HG02981 (cell line): ENCODE measurements at regions not wholly inside any gene's neighbourhood (a gene's known extent, or its start where the extent isn't known, plus 50 kb on each side); places are given as distances from the start of the nearest gene placed in this dataset.
"Not testable (repeated sequence)": the region's sequence is repeated elsewhere in the genome, so short reads cannot be mapped to it uniquely, and the experiment has no call there.

ENCODE experiments used
- ATAC-seq: cut with Tn5 transposase; IDR thresholded peaks from one replicate; pipeline ENCODE4 v1.9.1; 2021; ENCODE audit warnings: mild to moderate bottlenecking, moderate library complexity; ENCODE audit not compliant: unreplicated experiment

DNA sequence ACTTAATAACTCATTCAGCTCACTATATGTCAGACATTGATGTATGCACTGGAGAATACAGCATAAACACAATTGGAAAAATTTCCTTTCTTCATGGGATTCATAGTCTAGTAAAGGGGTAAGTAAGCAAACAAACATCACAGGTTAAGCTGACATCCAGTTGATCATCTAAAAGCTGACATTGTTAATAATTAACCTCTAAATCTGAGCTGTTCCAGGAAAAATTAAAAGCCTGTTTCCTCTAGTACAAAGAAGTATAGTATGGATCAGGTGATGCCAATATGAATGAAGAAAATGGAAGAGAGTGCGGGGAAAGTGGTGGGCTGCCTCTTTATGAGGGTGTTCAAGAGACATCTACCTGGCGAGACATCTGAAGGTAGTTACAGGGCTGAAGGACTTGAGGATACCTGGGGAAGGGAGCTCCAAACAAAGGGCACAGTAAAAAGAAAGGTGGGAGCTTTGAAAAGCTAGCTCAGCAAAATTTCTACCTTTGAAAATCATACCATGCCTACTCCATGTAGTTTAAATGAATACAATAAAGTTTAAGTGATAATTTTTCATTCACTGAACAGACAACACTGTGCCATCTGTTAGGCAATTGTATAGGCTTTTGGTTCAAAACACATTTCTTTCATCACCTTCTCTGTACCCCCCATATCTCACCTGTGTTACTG is 619.3 kb downstream of the TRIB2 start:
- no peak for ATAC-seq

DNA sequence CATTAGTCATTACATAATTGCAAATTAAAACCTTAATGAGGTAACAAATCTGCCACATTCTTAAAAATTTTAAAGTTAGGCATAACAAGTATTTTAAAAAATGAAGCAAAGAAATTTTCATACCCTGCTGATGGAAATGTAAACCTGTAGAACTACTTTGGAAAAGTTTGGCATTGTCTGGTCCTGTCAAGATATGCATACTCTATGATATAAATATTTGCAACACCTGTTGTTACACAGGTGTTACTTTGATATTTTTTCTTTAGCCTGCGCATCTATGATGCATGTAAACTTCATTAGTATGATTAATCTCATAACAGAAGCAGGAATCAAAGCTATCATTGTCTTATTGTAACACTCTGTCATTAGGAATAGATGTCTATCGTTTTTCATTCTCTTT is 634.3 kb downstream of the TRIB2 start:
- ATAC-seq: no peak

DNA sequence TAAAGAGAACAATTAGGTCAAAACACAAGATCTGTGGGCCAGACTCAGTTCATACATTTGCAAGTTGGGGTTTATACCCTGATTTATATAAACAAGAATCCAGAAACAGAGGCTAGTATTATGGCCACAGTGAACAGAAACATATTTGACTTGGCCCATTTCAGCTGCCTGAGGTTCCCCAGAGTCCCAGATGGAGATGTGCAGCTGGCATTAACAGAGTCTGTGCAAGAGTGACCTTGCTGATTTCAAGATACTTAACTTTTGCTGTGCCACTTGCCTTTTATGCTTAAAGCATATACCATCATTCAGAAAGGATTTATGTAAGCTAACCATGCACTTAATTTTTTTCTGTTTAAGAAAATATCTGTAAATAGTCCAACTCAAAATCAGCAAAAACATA is 636.3 kb downstream of the TRIB2 start:
- no peak for ATAC-seq

DNA sequence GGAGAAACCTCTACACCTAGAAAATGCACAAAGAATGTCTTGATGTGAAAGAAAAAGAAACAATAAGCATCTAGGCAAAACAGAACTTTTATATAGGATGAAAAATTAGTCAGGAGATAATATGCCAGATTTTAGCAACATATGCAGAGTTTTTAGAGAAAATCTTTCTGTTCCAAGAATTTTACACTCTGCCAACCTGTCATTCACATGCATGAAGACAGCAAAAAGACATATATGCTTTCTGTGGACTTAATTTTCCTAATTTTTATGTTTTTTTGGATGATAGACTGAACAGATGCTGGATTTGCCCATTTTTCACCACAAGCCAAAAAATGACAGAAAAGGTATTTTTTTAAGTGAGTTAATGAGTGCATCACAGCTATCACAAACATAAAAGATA is 637.3 kb downstream of the TRIB2 start:
- ATAC-seq: no peak

DNA sequence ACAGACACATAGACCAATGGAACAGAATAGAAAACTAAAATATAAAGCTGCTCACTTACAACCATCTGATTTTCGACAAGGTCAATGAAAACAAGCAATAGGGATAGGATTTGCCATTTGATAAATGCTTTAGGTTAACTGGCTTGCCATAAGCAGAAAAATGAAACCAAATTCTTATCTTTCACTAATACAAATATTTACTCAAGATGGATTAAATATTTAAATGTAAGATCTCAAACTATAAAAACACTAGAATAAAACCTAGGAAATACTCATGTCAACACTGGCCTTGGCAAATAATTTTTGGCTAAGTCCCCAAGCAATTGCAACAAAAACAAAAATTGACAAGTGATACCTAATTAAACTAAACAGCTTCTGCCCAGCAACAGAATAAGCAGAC is 665.2 kb downstream of the TRIB2 start:
- ATAC-seq: not testable (repeated sequence)

DNA sequence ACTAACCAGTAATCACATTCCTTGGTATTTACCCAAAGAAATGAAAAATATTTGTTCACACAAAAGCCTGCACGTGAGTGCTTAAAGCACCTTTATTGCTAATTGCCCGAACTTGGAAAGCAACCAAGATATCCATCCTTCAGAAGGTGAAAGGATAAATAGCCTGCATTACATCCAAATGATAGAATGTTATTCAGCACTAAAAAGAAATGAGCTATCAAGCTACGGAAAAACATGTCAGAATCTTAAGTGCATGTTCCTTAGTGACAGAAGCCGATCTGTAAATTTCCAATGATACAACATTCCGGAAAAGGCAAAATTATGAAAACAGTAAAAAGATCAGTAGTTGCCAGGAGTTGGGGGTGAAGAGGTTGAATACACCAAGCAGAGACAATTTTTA is 672.4 kb downstream of the TRIB2 start:
- ATAC-seq: not testable (repeated sequence)

DNA sequence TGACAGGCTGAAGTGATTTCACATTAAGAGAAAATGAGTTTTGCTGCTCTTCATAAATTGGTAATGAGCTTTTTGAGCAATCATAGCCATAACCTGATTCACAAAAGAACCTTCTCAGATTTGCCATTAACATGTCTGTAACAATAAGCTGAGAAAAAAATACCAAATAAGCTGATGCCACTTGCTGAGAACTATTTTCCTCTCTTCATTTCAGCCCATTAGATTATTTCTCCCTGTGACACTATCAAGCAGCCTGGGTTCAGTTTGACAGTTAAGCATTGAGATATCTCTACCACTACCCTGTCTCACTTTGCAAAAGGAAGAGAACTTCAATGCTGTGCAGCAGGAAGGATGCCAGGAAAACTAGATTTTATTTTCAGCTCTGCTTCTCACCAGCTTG is 673.9 kb downstream of the TRIB2 start:
- no peak for ATAC-seq

DNA sequence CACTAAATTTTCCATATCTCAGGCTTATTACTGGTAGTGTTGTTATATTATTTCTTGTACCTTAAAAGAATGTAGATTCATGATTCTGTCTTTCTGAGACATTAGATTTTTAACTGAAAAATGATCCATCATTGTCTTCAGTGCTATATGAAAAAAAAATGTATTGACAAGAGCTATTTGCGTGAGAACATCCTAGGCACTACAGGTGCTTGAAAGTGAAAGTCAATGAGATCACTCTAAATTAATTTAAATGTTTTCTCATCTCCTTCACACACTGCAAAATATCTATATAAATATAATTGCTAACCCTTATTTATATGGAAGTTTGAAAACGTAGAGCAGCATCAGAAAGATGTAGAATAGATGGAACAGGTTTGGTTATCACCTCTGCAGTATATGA is 684.6 kb downstream of the TRIB2 start:
- ATAC-seq: no peak

DNA sequence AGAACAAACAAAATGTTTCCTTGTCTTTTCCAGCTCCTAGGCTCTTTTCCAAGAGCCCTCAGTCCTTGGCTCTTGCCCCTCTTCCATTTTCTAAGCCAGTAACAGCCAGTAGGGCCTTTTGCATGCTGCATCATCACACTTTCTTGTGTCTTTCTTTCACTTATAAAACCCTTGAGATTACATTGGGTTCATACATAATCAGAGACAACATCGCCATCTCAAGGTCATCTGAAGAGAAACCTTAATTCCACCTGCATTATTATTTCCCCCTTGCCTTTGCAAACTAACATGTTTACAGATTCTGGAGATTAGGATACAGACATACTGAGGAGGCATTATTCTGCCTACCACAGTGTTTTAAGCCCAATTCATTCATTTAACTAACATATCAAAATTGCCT is 697.3 kb downstream of the TRIB2 start:
- no peak for ATAC-seq

DNA sequence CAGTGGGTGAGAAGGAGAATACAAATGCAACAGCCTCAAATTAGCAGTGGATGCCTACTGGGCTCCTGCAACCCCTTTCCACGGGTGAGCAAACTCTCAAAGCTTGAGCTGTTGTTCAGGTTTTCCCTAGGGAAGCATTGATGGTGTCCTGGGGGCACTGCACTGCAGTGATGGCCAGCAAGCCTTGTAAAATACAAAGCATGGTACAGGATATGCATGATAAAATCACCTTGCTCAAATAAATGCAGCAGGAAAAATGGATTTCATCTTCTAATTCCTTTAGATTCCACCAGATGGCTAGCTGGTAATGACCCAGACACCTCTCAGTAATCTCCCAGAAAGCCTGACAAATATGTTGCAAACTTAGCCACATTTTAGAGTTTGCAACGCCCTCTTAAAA is 698.2 kb downstream of the TRIB2 start:
- no peak for ATAC-seq

DNA sequence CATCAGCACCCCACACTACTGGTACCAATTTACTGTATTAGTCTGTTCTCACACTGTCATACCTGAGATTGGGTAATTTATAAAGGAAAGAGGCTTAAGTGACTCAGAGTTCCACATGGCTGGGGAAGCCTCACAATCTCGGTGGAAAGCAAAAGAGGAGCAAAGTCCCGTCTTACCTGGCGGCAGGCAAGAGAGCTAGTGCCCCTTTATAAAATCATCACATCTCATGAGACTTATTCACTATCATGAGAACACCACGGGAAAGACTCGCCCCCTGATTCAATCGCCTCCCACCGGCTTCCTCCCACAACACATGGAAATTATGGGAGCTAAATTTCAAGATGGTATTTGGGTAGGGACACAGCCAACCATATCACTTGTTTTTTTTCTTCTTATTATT is 717.2 kb downstream of the TRIB2 start:
- no peak for ATAC-seq

DNA sequence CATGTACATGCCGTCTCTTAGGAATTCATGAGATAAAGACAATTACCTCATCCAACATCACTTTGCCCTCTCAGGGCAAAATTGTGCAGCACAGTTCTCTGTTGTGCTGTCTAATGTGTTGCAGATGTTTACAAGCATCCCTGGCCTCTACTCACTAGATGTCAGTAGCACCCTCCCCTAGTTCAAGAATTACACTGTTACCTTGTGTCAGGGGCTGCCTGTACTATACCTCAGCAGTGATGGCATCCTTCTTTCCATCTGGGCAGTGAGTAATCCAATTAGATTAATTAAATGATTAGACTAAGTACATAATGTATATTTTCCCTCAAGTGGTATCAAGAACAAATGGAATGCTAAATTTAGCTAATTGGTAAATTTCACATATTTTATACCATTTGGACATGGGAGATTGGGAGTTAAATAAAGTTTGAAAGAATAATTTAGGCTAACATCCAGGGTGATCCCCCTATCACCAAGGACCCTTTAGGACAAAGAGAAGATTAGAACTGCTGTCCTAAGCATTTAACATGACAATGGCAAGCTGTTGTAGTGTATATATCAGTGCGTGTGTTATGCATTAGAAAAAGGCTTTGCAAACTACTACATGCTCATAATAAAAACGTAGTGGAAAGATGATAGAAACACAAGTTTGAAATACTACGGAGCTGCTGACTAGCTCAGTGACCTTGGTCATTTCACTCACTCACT is 727.0 kb downstream of the TRIB2 start:
- ATAC-seq: peak; percentile 45

DNA sequence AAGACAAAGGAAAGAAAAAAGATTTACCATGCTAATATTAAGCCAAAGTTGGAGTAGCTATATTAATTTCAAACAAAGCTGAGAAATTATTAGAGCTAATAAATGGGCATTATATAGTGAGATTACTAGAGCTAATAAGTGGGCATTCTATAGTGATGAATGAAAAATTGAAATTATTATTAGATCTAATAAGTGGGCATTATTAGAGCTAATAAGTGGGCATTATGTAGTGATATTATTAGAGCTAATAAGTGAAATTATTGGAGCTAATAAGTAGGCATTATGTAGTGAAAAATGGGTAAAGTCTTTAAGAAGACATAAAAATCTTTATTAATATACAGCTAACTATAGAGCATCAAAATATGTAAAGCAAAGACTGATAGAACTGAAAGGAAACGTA is 745.7 kb downstream of the TRIB2 start:
- no peak for ATAC-seq

DNA sequence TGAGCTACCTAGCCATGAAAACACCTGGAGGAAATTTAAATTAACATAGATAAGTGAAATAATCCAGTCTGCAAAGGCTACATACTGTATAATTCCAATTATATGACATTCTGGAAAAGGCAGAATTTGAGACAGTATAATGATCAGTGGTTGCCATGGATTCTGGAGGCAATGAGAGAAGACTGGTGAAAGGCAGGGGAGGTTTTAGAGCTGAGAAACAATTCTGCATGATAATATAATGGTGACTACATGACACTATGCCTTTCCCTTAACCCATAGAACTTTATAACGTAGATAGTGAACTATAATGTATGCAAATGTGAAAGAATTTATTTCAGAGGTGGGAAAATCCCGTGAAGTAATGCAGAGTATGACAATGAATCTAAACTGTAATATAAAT is 749.3 kb downstream of the TRIB2 start:
- no peak for ATAC-seq

DNA sequence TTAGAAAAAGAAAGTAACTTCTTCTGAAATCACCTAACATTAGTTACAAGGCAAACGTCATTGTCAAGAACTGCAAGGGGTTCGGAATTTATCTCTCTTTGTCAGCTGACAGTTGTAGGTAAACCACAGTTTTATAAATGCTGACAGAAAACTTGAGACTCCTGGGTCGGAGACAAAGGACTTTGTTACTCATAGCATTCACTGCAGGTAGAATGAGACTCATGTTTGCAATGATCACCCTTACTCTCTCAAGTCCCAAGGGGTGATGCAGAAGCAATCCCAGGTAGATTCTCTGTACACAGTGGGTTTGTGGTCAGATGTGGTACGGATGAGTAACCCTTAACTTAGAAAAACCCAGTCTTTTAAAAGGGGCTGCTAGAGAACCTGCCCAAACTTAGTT is 757.8 kb downstream of the TRIB2 start:
- no peak for ATAC-seq

DNA sequence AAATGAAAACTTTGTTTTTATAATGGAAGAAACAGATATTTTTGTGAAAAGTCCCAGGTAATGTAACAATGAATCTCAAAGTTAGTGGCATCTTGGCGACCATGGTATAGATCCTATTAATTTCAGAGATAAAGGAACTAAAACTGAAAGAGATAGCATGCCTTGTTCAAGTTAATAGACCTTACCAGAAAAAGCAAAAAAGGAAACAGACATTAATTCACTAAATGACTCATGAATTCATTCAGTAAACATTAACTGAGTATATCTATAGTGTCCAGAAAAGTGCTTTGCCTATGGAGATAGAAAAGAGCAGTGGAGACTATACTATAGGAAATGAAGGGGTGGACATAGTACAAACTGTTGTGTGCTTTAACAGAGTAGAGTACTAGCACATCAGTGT is 763.3 kb downstream of the TRIB2 start:
- ATAC-seq: peak; percentile 84

DNA sequence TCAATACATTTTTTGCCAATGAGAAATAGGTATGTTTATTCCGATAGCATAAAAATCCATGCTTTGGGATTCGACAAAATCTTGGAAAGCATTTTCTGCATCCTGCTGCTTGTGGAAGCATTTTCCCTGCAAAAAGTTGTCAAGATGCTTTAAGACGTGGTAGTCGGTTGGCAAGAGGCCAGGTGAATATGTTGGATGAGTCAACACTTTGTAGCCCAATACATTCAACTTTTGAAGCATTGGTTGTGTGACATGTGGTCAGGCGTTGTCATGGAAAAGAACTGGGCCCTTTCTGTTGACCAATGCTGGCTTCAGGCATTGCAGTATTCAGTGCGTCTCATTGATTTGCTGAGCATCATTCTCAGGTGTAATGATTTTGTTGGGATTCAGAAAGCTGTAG is 764.5 kb downstream of the TRIB2 start:
- no peak for ATAC-seq

DNA sequence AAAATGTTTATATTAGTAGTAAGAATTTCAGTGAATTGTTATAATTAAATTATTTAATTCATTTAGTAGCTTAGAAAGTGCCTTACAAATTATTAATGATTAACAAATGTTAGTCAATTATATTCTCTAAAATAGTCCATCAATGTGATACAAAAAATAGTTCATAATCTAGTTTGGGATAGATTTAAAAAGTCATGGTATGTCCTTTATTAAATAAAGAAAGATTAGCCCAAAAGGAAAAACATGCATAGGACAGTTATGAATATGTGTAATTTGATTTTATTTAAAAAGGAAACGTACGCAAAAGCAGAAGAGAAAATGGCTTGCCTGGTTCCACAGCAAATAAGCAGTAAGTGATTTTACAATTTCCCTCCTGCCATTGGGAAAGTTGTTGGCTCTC is 768.5 kb downstream of the TRIB2 start:
- no peak for ATAC-seq

DNA sequence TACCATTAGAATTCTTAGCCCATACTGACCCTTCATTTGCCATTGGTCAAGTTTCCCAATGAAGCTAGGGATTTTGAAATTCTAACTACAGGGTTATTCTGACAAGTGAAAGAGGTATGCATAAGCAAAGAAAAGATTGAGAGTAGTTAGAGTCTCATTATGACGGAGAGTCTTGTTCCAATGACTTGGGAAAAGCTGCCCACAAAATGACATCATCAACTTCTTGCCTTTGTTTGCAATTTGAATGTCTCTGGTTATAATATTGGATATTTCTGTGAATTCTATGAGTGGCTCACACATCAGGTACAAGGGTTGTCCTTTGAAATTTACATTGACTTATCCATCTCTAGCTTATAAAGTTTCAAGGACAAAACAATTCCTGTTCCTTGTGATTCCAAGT is 772.2 kb downstream of the TRIB2 start:
- ATAC-seq: no peak

DNA sequence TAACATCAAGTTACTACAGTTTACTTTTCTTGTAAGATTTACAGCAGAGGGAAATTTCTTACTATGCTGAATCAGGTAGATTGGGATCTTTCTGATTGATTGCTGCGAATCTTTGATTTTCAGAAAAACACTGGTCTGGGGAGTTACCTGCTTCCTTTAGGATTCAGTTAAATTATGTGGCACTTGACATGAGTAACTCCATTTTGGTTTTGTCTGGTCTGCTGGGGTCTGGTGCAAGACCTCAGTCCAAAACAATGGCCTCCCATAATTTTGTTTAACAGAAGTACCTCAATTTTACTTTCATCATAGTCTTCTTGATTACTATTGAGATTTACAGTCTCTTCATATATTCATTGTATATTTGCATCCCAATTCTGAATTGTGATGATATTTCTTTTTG is 775.5 kb downstream of the TRIB2 start:
- ATAC-seq: no peak

DNA sequence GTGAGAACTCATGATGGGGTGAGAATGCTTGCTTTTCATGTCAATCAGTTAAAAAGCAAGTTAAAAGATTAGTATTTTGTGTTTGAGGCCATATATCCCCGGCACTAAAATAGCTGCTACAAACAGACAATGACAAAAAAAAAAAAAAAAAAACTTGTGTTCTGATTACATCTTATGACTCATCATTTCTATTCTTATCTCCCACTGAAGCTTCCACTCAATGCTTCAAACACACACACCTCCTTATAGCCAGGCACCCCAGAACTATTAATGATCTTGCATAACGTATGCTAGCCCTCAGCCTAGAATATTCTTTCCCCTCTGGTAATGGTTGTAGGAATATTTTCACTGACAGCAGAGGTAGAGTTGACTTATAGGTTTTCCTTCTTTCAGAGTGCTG is 778.3 kb downstream of the TRIB2 start:
- no peak for ATAC-seq

DNA sequence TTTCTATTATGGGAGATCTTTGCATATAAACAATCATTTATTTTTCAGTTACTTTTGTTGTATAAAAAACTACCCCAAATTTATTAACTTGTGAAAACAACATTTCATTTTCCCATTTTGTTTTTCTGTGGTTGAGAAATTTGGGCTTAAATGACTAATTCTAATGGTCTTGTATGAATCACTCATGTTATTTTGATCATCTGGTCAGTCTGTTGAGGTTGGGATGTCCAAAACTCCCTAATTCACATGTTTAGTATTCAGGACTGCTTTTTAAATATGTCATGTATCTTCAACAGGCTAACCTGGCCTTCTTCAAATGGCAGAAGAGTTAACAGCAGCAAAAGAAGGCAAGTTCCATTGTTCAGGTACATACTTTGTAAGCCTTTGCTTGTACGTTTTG is 788.1 kb downstream of the TRIB2 start:
- peak; percentile 90 for ATAC-seq

DNA sequence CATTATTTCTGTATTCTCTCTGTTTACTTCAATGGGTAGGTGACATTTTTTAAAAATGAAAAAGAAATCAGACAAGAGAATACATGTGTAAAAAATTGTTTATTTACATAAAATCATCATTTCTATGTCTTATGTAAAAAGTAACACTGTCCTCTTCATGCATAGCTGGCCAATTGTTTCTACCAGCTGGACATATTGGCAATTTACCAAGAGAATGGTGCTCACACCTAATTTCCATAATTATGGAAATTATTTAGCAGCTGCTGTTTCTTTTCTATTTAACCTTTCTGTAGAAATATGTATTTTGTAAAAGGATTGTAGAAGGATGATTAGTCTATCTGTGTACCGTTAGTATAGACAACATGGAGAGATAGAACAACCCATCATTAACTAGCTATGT is 791.9 kb downstream of the TRIB2 start:
- no peak for ATAC-seq
